HCT116 (cell line): ENCODE measurements at regions not wholly inside any gene's neighbourhood (a gene's known extent, or its start where the extent isn't known, plus 50 kb on each side); places are given as distances from the start of the nearest gene placed in this dataset.

Source experiments
- ATAC-seq: fragments of 200-7000 bp; cut with Tn5 transposase; 2 replicates; pipeline ENCODE4 v1.9.1; 2020; ENCODE audit warnings: mild to moderate bottlenecking, moderate library complexity
- BruUV-seq: library from RNA; stranded (reverse); fragments of 400-500 nt; replicated peaks from 2 replicates; lab custom pipeline; 2021; lab: Mats Ljungman, UMichigan
- CTCF ChIA-PET: fragments of 300-600 bp; sonication (Branson Sonifier 250); formaldehyde crosslinking; loops from one replicate; lab custom pipeline; 2021; ENCODE audit warnings: antibody characterized with exemption; lab: Charles Lee
- POLR2A ChIA-PET: fragments of 300-600, 350-600 bp; sonication (Branson Sonifier 250); formaldehyde crosslinking; loops from one replicate; lab custom pipeline; 2021; ENCODE audit warnings: antibody characterized with exemption; lab: Charles Lee
- RAD21 ChIA-PET, 2 experiments: fragments of 300-600 bp; sonication (Branson Sonifier 250); formaldehyde crosslinking; loops; one replicate each; lab custom pipeline; 2023; ENCODE audit warnings: low total read pairs in 2 of 2; ENCODE audit not compliant: uncharacterized antibody in 2 of 2, unreplicated experiment in 2 of 2, low non-redundant PET in 1 of 2; lab: Charles Lee
- DNase-seq: peaks from one replicate; pipeline ENCODE4 v3.0.0-alpha.2; 2010; ENCODE audit warnings: low read depth, low spot score
- H2AFZ ChIP-seq: fragments of 200-600 bp; shearing (Covaris generic), sonication (generic); 2 replicates; pipeline ENCODE4 v1.6.1; 2017; ENCODE audit warnings: low read depth, mixed run types, mixed read lengths, antibody characterized with exemption, low read length; ENCODE audit not compliant: poor library complexity, severe bottlenecking
- H3K27ac ChIP-seq: 2 replicates; pipeline ENCODE4 v1.5.1; 2012; ENCODE audit warnings: low read depth, low read length
- H3K27me3 ChIP-seq: fragments of 200-600 bp; sonication (generic); 2 replicates; pipeline ENCODE4 v1.6.1; 2016; ENCODE audit warnings: mixed run types, low read length, mixed read lengths; ENCODE audit not compliant: insufficient read depth
- H3K36me3 ChIP-seq, 2 experiments: fragments of 200-500 bp in 1 of 2; fragments of 200-600 bp in 1 of 2; sonication (Bioruptor generic) in 1 of 2; sonication (generic) in 1 of 2; 2 replicates each; pipeline versions ENCODE4 v1.5.1 to v1.6.1; 2014 to 2016; ENCODE audit warnings: low read length in 2 of 2, inconsistent platforms in 1 of 2, mixed read lengths in 1 of 2, mixed run types in 1 of 2; ENCODE audit not compliant: insufficient read depth in 2 of 2, control insufficient read depth in 1 of 2
- H3K4me1 ChIP-seq, 2 experiments: fragments of 200-600 bp in 1 of 2; sonication (generic) in 1 of 2; 2 replicates each; pipeline versions ENCODE4 v1.5.1 to v1.6.1; 2012 to 2017; ENCODE audit warnings: low read length in 2 of 2, inconsistent platforms in 1 of 2, mild to moderate bottlenecking in 1 of 2, mixed read lengths in 1 of 2, mixed run types in 1 of 2, moderate library complexity in 1 of 2; ENCODE audit not compliant: insufficient read depth in 2 of 2, control insufficient read depth in 1 of 2
- H3K4me2 ChIP-seq: fragments of 200-600 bp; sonication (generic); 2 replicates; pipeline ENCODE4 v1.6.1; 2017; ENCODE audit warnings: mixed run types, low read length, mixed read lengths
- H3K4me3 ChIP-seq, 2 experiments: fragments of 200-600 bp in 1 of 2; sonication (generic) in 1 of 2; replicated peaks in 1 of 2; 2 replicates each; pipeline ENCODE4 v1.5.1; 2011 to 2016; ENCODE audit warnings: low read length in 2 of 2, control low read depth in 1 of 2, low read depth in 1 of 2, mild to moderate bottlenecking in 1 of 2, mixed read lengths in 1 of 2, mixed run types in 1 of 2
- H3K79me2 ChIP-seq: fragments of 200-600 bp; sonication (generic); 2 replicates; pipeline ENCODE4 v1.6.1; 2017; ENCODE audit warnings: mild to moderate bottlenecking, mixed run types, low read length, moderate library complexity, mixed read lengths; ENCODE audit not compliant: insufficient read depth
- H3K9ac ChIP-seq: fragments of 200-600 bp; sonication (generic); 2 replicates; pipeline ENCODE4 v1.6.1; 2016; ENCODE audit warnings: low read length, mixed read lengths
- H3K9me2 ChIP-seq: fragments of 200-600 bp; sonication (generic), shearing (Covaris generic); 2 replicates; pipeline ENCODE4 v1.6.1; 2017; ENCODE audit warnings: mixed run types, mild to moderate bottlenecking, moderate library complexity; ENCODE audit not compliant: insufficient read depth
- H3K9me3 ChIP-seq, 2 experiments: fragments of 200-500 bp in 1 of 2; fragments of 200-600 bp in 1 of 2; sonication (Bioruptor generic) in 1 of 2; sonication (generic) in 1 of 2; 2 replicates each; pipeline ENCODE4 v1.6.1; 2014 to 2017; ENCODE audit warnings: low read length in 2 of 2, mixed read lengths in 2 of 2, inconsistent platforms in 1 of 2, low read depth in 1 of 2, mild to moderate bottlenecking in 1 of 2, mixed run types in 1 of 2, moderate library complexity in 1 of 2; ENCODE audit not compliant: control insufficient read depth in 1 of 2, insufficient read depth in 1 of 2
- H4K20me1 ChIP-seq: fragments of 200-600 bp; sonication (generic), shearing (Covaris generic); 2 replicates; pipeline ENCODE4 v1.6.1; 2017; ENCODE audit warnings: mixed run types, mild to moderate bottlenecking, moderate library complexity; ENCODE audit not compliant: insufficient read depth
- ATF3 ChIP-seq: IDR thresholded peaks from 2 replicates; pipeline ENCODE4 v1.6.1; 2012
- CBX3 ChIP-seq: IDR thresholded peaks from 2 replicates; pipeline ENCODE4 v1.6.1; 2012; ENCODE audit warnings: low read depth
- CTCF ChIP-seq, 3 experiments: fragments of 200-600 bp in 1 of 3; sonication (generic) in 1 of 3; IDR thresholded peaks in 2 of 3; conservative IDR thresholded peaks in 1 of 3; 2 replicates each; pipeline ENCODE4 v1.5.1; 2012 to 2017; ENCODE audit warnings: low read depth in 2 of 3, low read length in 2 of 3, antibody characterized with exemption in 1 of 3, borderline replicate concordance in 1 of 3, control low read depth in 1 of 3, mild to moderate bottlenecking in 1 of 3, mixed read lengths in 1 of 3, mixed run types in 1 of 3, moderate library complexity in 1 of 3; ENCODE audit not compliant: insufficient read depth in 1 of 3
- ELF1 ChIP-seq: IDR thresholded peaks from 2 replicates; pipeline ENCODE4 v1.6.1; 2012; ENCODE audit warnings: low read depth, borderline replicate concordance
- EZH2 ChIP-seq: fragments of 200-600 bp; sonication (generic); IDR thresholded peaks from 2 replicates; pipeline ENCODE4 v1.6.1; 2017; ENCODE audit warnings: antibody characterized with exemption, mixed run types
- EZH2phosphoT487 ChIP-seq: fragments of 200-600 bp; IDR thresholded peaks from 2 replicates; pipeline ENCODE4 v1.6.1; 2018; ENCODE audit warnings: antibody characterized with exemption, borderline replicate concordance
- FOSL1 ChIP-seq: IDR thresholded peaks from 2 replicates; pipeline ENCODE4 v1.6.1; 2012; ENCODE audit warnings: low read depth
- POLR2A ChIP-seq: IDR thresholded peaks from 2 replicates; pipeline ENCODE4 v1.7.0; 2011; ENCODE audit warnings: borderline replicate concordance; ENCODE audit not compliant: insufficient read depth, insufficient read length; ENCODE audit errors: extremely low read depth
- RAD21 ChIP-seq: IDR thresholded peaks from 2 replicates; pipeline ENCODE4 v1.6.1; 2012; ENCODE audit warnings: low read depth, mild to moderate bottlenecking
- SP1 ChIP-seq: IDR thresholded peaks from 2 replicates; pipeline ENCODE4 v1.6.1; 2012; ENCODE audit warnings: low read depth
- TCF7L2 ChIP-seq: IDR thresholded peaks from 2 replicates; pipeline ENCODE4 v1.7.0; 2011; ENCODE audit warnings: borderline replicate concordance, inconsistent platforms; ENCODE audit not compliant: insufficient read depth, insufficient read length; ENCODE audit errors: extremely low read depth
- YY1 ChIP-seq: IDR thresholded peaks from 2 replicates; pipeline ENCODE4 v1.6.1; 2011; ENCODE audit warnings: low read length, low read depth, moderate library complexity, mild to moderate bottlenecking; ENCODE audit not compliant: insufficient replicate concordance; ENCODE audit errors: extremely low read depth
- ZBTB33 ChIP-seq: IDR thresholded peaks from 2 replicates; pipeline ENCODE4 v1.6.1; 2011; ENCODE audit warnings: mild to moderate bottlenecking, low read length, moderate library complexity; ENCODE audit not compliant: insufficient replicate concordance; ENCODE audit errors: extremely low read depth
- ZFX ChIP-seq: fragments of 450-650 bp; IDR thresholded peaks from 2 replicates; pipeline ENCODE4 v1.6.1; 2017
- ZNF274 ChIP-seq: fragments of 200-500 bp; sonication (Bioruptor generic); IDR thresholded peaks from 2 replicates; pipeline ENCODE4 v1.6.1; 2014; ENCODE audit warnings: mild to moderate bottlenecking, low read depth, low read length, inconsistent platforms
- intact Hi-C: fragments of 100-400 bp; cut with micrococcal nuclease; formaldehyde crosslinking; loops from 2 replicates; pipeline ENCODE4 v1.10.0; 2022

- no peak overlapping the region for H3K27ac ChIP-seq
- no peak overlapping the region for H2AFZ ChIP-seq
- POLR2A ChIA-PET: no interaction called here
- no peaks in the 10 kb centered on the region for H4K20me1 ChIP-seq
- no peak for ATAC-seq
- RAD21 ChIA-PET: no interaction called here
- CTCF ChIA-PET: no interaction called here
- DNase-seq: no peak
- no peaks in the 10 kb centered on the region for H3K79me2 ChIP-seq
- no peak overlapping the region for H3K9ac ChIP-seq
- TF ChIP-seq EZH2 (no peak), ZFX (no peak), ZNF274 (no peak), YY1 (no peak), ATF3 (no peak), RAD21 (no peak), CBX3 (no peak), SP1 (no peak), TCF7L2 (no peak), FOSL1 (no peak), EZH2phosphoT487 (no peak), ELF1 (no peak), POLR2A (no peak), ZBTB33 (no peak), CTCF (IDR thresholded peaks at IDR 0.05 in 2 of 3, conservative IDR thresholded peaks at IDR 0.05 in 1 of 3; ENCODE audit: borderline replicate concordance in 1 of 3, insufficient read depth in 1 of 3, low read depth in 2 of 3, low read length in 2 of 3) (no peak)
- no peak overlapping the region for H3K4me3 ChIP-seq
- no peaks in the 10 kb centered on the region for H3K9me2 ChIP-seq
- no peak overlapping the region for H3K4me2 ChIP-seq
- H3K9me3 ChIP-seq: no peaks in the 10 kb centered on the region
- no TSS peak for BruUV-seq
- H3K4me1 ChIP-seq: peaks cover 4 to 12% of the 10 kb centered on the region in 2 experiments; a peak in 3 of 4 replicates
- no peaks in the 10 kb centered on the region for H3K36me3 ChIP-seq
- no peaks in the 10 kb centered on the region for H3K27me3 ChIP-seq
- intact Hi-C loops: loop anchor here (10.0 kb wide), 1 partner anchor 181 kb away; the partner anchor contains the start of gene INHBB
Observed at GRCh38 chr2:120525056-120526046, 179.4 kb downstream of the INHBB start.
